ENCODE measurements at regions not wholly inside any gene's neighbourhood (a gene's known extent, or its start where the extent isn't known, plus 50 kb on each side); places are given as distances from the start of the nearest gene placed in this dataset.

DNA sequence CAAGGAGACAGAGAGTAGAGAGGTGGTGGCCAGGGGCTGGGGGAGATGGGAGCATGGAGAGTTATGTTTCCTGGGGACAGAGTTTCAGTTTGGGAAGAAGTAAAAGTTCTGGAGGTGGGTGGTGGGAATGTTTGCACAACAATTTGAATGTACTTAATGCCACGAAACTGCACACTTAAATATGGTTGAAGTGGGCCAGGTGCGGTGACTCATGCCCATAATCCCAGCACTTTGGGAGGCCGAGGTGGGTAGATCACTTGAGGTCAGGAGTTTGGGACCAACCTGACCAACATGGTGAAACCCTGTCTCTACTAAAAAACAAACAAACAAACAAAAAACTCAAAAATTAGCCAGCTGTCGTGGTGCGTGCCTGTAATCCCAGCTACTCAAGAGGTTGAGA, 137.2 kb downstream of the PFKFB3 start:
- Histone ChIP-seq H3K27me3 (ENCODE audit: insufficient read depth, low read length, poor library complexity) (no peaks in the 10 kb centered on the region), H3K36me3 (ENCODE audit: insufficient read depth, low read length) (no peaks in the 10 kb centered on the region), H3K4me2 (ENCODE audit: insufficient read depth, low read length) (no peak overlapping the region), H2AFZ (ENCODE audit: low read depth, low read length) (no peak overlapping the region), H3K9ac (ENCODE audit: low read depth, low read length) (no peak overlapping the region), H3K27ac (ENCODE audit: low read length) (no peak overlapping the region), H3K4me3 (ENCODE audit: low read depth in 1 of 2, low read length in 2 of 2) (no peak overlapping the region), H4K20me1 (ENCODE audit: insufficient read depth, low read length) (no peaks in the 10 kb centered on the region), H3K4me1 (ENCODE audit: insufficient read depth, low read length) (no peaks in the 10 kb centered on the region), H3K9me3 (ENCODE audit: insufficient read depth, low read length, severe bottlenecking) (no peaks in the 10 kb centered on the region), H3K79me2 (ENCODE audit: insufficient read depth, low read length) (no peaks in the 10 kb centered on the region)
- no peak for DNase-seq
- no peak for TF ChIP-seq EZH2 (IDR thresholded peaks at IDR 0.05; ENCODE audit: borderline replicate concordance, low read depth, low read length, severe bottlenecking)
- TF ChIP-seq, protein P1, sequence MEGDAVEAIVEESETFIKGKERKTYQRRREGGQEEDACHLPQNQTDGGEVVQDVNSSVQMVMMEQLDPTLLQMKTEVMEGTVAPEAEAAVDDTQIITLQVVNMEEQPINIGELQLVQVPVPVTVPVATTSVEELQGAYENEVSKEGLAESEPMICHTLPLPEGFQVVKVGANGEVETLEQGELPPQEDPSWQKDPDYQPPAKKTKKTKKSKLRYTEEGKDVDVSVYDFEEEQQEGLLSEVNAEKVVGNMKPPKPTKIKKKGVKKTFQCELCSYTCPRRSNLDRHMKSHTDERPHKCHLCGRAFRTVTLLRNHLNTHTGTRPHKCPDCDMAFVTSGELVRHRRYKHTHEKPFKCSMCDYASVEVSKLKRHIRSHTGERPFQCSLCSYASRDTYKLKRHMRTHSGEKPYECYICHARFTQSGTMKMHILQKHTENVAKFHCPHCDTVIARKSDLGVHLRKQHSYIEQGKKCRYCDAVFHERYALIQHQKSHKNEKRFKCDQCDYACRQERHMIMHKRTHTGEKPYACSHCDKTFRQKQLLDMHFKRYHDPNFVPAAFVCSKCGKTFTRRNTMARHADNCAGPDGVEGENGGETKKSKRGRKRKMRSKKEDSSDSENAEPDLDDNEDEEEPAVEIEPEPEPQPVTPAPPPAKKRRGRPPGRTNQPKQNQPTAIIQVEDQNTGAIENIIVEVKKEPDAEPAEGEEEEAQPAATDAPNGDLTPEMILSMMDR (IDR thresholded peaks at IDR 0.05; ENCODE audit: borderline replicate concordance, extremely low read depth, low read length, poor library complexity, severe bottlenecking): no peak
- ATAC-seq (ENCODE audit: insufficient read depth, low read depth): no peak

DNA sequence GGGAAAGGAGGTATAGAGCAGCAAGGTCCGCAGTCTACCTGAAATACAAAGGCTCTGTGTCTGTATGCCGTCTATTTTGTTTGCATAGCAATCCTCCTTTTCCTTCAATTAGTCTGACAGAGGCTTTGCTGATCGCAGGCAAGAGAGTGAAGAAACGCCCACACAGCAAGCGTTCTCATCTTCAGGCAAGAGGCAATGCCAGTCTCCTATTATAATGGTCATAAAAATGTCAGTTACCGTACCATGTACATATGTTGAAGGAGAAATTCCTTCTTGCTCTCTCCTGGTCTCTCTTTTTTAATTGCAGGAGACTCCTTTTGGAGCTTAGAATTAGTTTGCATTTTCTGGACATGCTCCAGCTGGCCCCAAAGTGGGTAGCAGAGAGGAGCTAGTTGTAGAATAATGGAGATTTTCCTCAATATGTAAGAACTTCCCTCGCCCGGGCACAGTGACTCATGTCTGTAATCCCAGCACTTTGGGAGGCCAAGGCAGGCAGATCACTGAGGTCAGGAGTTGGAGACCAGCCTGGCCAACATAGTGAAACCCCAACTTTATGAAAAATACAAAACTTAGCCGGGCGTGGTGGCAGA, 139.5 kb downstream of the PFKFB3 start:
- TF ChIP-seq EZH2 (IDR thresholded peaks at IDR 0.05; ENCODE audit: borderline replicate concordance, low read depth, low read length, severe bottlenecking): no peak
- TF ChIP-seq, protein P1 (IDR thresholded peaks at IDR 0.05; ENCODE audit: borderline replicate concordance, extremely low read depth, low read length, poor library complexity, severe bottlenecking): no peak
- Histone ChIP-seq H2AFZ (ENCODE audit: low read depth, low read length) (no peak overlapping the region), H3K4me2 (ENCODE audit: insufficient read depth, low read length) (no peak overlapping the region), H3K27ac (ENCODE audit: low read length) (no peak overlapping the region), H3K4me1 (ENCODE audit: insufficient read depth, low read length) (peaks cover 21% of the 10 kb centered on the region), H3K9me3 (ENCODE audit: insufficient read depth, low read length, severe bottlenecking) (no peaks in the 10 kb centered on the region), H3K27me3 (ENCODE audit: insufficient read depth, low read length, poor library complexity) (no peaks in the 10 kb centered on the region), H3K4me3 (ENCODE audit: low read depth in 1 of 2, low read length in 2 of 2) (no peak overlapping the region), H3K9ac (ENCODE audit: low read depth, low read length) (no peak overlapping the region), H3K36me3 (ENCODE audit: insufficient read depth, low read length) (no peaks in the 10 kb centered on the region), H4K20me1 (ENCODE audit: insufficient read depth, low read length) (no peaks in the 10 kb centered on the region), H3K79me2 (ENCODE audit: insufficient read depth, low read length) (no peaks in the 10 kb centered on the region)
- DNase-seq (no peak), ATAC-seq (ENCODE audit: insufficient read depth, low read depth) (no peak)

DNA sequence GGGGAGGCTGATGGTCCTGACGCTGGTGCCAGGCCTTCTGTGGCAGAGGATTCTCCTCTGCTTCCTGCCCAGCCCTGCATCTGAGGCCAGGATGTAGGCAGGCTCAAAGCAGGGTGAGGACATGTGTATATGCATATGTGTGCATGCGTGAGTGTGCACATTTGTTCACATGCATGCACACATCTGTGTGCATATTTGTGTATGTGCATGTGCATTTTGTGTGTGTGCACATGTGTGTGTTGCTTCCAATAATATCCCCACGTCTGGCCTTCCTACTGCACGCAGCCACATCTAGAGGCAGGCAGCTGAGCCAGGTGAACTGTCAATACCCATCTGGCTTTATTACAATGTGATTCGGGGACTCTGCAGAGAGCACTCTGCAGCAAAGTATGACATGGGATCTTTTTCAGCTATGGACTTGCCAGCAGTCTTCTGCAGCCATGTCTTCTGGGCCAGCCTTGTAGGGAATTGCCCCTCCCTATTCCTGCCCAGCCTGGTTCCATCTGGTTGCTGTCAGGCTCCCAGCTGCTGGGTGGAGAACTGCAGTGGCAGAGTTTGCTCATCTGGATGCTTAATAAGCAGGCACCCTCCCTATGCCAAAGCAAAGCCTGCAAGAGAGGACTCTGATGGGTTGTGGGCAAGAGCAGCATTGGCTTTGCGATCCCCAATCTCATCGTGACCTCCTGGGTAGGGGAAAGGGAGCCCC, 140.7 kb downstream of the PFKFB3 start:
- no peaks in the 10 kb centered on the region for H3K79me2 ChIP-seq (ENCODE audit: insufficient read depth, low read length)
- DNase-seq (no peak), ATAC-seq (ENCODE audit: insufficient read depth, low read depth) (no peak)
- TF ChIP-seq, protein P1 (IDR thresholded peaks at IDR 0.05; ENCODE audit: borderline replicate concordance, extremely low read depth, low read length, poor library complexity, severe bottlenecking): no peak
- no peak for TF ChIP-seq EZH2 (IDR thresholded peaks at IDR 0.05; ENCODE audit: borderline replicate concordance, low read depth, low read length, severe bottlenecking)
- H3K27ac ChIP-seq (ENCODE audit: low read length): no peak overlapping the region
- H3K9ac ChIP-seq (ENCODE audit: low read depth, low read length): no peak overlapping the region
- peaks cover 31% of the 10 kb centered on the region for H3K4me1 ChIP-seq (ENCODE audit: insufficient read depth, low read length)
- no peaks in the 10 kb centered on the region for H3K36me3 ChIP-seq (ENCODE audit: insufficient read depth, low read length)
- no peaks in the 10 kb centered on the region for H4K20me1 ChIP-seq (ENCODE audit: insufficient read depth, low read length)
- H3K4me2 ChIP-seq (ENCODE audit: insufficient read depth, low read length): no peak overlapping the region
- H2AFZ ChIP-seq (ENCODE audit: low read depth, low read length): no peak overlapping the region
- H3K9me3 ChIP-seq (ENCODE audit: insufficient read depth, low read length, severe bottlenecking): no peaks in the 10 kb centered on the region
- H3K27me3 ChIP-seq (ENCODE audit: insufficient read depth, low read length, poor library complexity): no peaks in the 10 kb centered on the region
- no peak overlapping the region for H3K4me3 ChIP-seq (ENCODE audit: low read depth in 1 of 2, low read length in 2 of 2)
